ENCODE measurements at regions not wholly inside any gene's neighbourhood (a gene's known extent, or its start where the extent isn't known, plus 50 kb on each side); places are given as distances from the start of the nearest gene placed in this dataset.
A peak's percentile ranks its signal among the peaks of the same experiment; 100 is the strongest.

DNA sequence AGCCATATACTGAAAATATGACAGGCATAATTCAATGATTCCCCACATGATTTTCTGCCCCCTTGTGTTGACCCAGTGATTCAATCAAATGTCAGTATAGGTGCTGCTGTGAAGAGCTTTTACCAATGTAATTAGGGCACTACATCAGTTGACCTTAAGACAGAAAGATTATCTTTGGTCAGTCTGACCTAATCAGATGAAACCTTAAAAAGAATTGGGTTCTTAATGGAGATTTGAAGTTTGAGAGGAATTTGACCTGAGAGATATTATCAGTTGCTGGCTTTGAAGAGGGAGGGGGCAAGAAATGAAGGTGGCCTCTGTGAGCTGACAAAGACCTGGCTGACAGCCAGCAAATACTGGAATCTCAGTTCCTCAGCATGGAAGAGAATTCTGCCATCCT, 358.7 kb upstream of the CA10 start:
- TF ChIP-seq, protein P1, sequence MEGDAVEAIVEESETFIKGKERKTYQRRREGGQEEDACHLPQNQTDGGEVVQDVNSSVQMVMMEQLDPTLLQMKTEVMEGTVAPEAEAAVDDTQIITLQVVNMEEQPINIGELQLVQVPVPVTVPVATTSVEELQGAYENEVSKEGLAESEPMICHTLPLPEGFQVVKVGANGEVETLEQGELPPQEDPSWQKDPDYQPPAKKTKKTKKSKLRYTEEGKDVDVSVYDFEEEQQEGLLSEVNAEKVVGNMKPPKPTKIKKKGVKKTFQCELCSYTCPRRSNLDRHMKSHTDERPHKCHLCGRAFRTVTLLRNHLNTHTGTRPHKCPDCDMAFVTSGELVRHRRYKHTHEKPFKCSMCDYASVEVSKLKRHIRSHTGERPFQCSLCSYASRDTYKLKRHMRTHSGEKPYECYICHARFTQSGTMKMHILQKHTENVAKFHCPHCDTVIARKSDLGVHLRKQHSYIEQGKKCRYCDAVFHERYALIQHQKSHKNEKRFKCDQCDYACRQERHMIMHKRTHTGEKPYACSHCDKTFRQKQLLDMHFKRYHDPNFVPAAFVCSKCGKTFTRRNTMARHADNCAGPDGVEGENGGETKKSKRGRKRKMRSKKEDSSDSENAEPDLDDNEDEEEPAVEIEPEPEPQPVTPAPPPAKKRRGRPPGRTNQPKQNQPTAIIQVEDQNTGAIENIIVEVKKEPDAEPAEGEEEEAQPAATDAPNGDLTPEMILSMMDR (IDR thresholded peaks at IDR 0.05; ENCODE audit: insufficient read depth, low read depth, low read length, missing control alignments), result no peak
- H3K4me3 ChIP-seq (ENCODE audit: low read length), result no peak overlapping the region
- no peak for DNase-seq (ENCODE audit: low read depth)

DNA sequence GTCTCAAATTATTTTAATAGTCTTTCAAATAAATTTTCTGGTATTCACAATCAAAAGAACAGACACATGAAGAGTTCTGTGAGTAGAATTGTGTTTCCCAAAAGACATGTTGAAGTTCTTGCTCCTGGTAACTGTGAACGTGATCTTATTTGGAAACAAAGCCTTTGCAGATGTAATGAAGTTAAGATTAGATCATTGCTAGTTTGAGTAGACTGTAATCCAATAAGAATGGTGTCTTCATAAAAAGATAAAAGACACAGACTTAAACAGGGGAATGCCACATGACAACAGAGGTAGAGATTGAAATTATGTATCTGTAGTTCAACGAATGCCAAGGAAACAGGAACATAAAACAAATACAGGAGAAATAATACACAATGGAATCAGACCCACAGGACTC, 357.4 kb upstream of the CA10 start:
- H3K4me3 ChIP-seq (ENCODE audit: low read length), result no peak overlapping the region
- DNase-seq (ENCODE audit: low read depth), result no peak
- TF ChIP-seq, protein P1 (IDR thresholded peaks at IDR 0.05; ENCODE audit: insufficient read depth, low read depth, low read length, missing control alignments), result no peak

DNA sequence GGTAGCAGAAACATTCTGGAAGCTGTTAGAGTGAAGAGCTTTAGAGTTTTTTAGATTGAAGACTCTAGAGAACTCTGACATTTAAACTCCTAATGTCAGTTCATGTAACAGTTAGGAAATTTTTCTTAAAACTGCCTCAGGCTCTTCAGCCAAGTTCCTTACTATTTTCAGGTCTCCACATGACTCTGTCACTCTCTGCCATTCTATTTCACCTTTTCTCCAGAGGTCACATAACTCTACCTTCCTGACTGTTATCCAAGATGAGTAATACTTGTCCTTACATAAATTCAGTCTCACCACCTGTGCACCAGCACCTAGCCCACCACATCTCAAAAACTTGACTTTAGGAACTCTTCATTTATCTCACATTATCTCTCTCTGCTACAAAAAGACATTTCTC, 347.1 kb upstream of the CA10 start:
- TF ChIP-seq, protein P1 (IDR thresholded peaks at IDR 0.05; ENCODE audit: insufficient read depth, low read depth, low read length, missing control alignments), result no peak
- no peak overlapping the region for H3K4me3 ChIP-seq (ENCODE audit: low read length)
- peak; percentile 7 for DNase-seq (ENCODE audit: low read depth)

DNA sequence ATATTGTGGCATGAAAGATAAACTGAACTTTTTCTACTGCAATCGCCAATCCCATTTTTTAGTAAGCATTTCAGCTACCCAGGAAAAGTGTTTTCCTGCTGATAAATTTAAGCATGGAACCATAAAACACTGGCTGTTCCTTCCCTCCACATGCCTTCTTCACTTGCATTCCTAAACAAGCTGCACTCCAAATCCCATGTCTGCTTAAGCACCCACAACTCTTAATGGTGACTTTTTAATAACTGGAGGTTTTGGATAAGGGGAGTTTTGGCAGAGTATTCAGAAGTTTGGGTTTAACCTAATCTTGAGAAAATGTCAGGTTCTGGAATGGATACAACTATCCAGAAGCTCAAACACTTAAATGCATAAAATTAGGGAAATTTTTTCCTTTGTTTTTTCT, 345.6 kb upstream of the CA10 start:
- TF ChIP-seq, protein P1 (IDR thresholded peaks at IDR 0.05; ENCODE audit: insufficient read depth, low read depth, low read length, missing control alignments), result no peak
- no peak for DNase-seq (ENCODE audit: low read depth)
- H3K4me3 ChIP-seq (ENCODE audit: low read length), result no peak overlapping the region

DNA sequence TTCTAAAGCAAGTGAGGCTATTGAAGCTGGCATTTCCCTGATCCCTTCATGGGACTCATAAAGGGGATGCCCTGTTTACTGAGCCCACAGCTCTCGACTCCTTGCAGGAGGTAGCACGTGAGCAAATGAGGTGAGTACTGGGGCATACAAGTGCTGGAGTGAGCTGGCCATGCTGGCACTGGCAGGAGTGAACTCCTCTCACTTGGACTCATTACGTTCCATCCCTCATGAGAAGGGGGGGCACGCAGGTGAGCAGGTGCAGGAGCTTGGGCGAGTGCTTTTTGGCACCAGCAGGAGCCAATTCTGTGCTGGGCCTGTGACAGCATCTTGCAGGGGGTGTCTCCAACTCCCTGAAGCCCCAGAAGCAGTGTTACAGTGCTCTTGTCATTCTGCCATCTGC, 337.1 kb upstream of the CA10 start:
- H3K4me3 ChIP-seq (ENCODE audit: low read length), result no peak overlapping the region
- no peak for DNase-seq (ENCODE audit: low read depth)
- TF ChIP-seq, protein P1 (IDR thresholded peaks at IDR 0.05; ENCODE audit: insufficient read depth, low read depth, low read length, missing control alignments), result no peak

DNA sequence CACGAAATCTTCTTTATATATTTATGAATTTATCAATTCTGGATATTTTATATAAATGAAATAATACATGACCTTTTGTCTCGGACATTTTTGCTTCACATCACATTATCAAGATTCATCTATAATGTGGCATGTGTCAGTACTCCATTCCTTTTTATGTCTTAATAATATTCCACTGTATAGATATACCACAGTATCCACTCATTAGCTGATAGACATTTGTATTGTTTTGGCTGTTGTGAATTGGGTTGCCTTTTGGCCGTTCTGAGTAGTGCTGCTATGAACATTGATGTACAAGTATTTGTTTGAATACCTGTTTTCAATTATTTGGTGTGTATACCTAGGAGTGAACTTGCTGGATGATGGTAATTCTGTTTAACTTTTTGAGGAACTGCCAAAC, 323.8 kb upstream of the CA10 start:
- DNase-seq (ENCODE audit: low read depth), result no peak
- H3K4me3 ChIP-seq (ENCODE audit: low read length), result no peak overlapping the region
- TF ChIP-seq, protein P1 (IDR thresholded peaks at IDR 0.05; ENCODE audit: insufficient read depth, low read depth, low read length, missing control alignments), result no peak

DNA sequence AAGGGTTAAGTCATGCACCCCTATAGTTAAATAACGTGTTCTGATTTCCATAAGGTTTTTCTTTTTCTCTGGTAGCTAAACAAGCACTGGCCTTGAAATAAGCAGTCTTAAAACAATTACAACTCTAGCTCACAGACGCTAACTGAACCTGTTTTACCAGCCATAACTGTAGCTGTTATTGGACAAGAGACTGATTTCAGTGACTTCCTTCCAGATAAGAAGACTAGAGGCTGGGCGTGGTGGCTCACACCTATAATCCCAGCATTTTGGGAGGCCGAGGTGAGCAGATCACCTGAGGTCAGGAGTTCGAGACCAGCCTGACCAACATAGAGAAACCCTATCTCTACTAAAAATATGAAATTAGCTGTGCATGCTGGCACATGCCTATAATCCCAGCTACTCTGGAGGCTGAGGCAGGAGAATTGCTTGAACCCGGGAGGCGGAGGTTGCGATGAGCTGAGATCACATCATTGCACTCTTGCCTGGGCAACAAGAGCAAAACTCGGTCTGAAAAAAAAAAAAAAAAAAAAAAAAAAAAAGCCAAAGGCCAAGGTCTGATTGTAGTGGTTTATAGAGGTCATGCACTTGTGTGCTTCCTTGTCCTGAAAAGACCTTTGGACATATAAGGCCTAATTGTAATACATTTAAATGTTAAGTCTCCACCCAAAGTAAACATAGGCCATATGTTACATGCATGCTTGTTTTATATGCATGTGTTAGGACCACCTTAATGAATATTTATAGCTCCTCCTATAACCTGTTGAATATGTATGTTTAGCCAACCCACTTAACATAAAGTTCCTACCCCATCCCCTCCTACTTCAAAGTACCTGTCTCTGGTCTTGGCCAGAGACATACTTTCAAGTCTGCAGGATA, 319.5 kb upstream of the CA10 start:
- no peak overlapping the region for H3K4me3 ChIP-seq (ENCODE audit: low read length)
- DNase-seq (ENCODE audit: low read depth), result no peak
- TF ChIP-seq, protein P1 (IDR thresholded peaks at IDR 0.05; ENCODE audit: insufficient read depth, low read depth, low read length, missing control alignments), result no peak

Data from epithelial cell of esophagus (primary cell).